Uterus (tissue), 3 donors: ENCODE measurements at regions not wholly inside any gene's neighbourhood (a gene's known extent, or its start where the extent isn't known, plus 50 kb on each side); places are given as distances from the start of the nearest gene placed in this dataset.

Experiments used
- DNase-seq, 2 donors: peaks; one replicate each; pipeline ENCODE4 v3.0.0-alpha.2; 2019 to 2020
- H3K27ac ChIP-seq, 2 donors: fragments of 200-600 bp; sonication (generic); 1 replicate in 1 of 2; 2 replicates in 1 of 2; pipeline ENCODE4 v1.5.1; 2016 to 2018
- H3K27me3 ChIP-seq, 2 donors: fragments of 200-600 bp; sonication (generic); one replicate each; pipeline ENCODE4 v1.5.1; 2018 to 2019; ENCODE audit warnings: control low read depth in 1 of 2
- H3K36me3 ChIP-seq, 2 donors: fragments of 200-600 bp; sonication (generic); one replicate each; pipeline ENCODE4 v1.5.1; 2019; ENCODE audit warnings: control low read depth in 1 of 2
- H3K4me1 ChIP-seq, 2 donors: fragments of 200-600 bp; sonication (generic); one replicate each; pipeline ENCODE4 v1.5.1; 2018 to 2019; ENCODE audit warnings: control low read depth in 1 of 2
- H3K4me3 ChIP-seq, 2 donors: fragments of 200-600 bp; sonication (generic); 1 replicate in 1 of 2; 2 replicates in 1 of 2; pipeline ENCODE4 v1.5.1; 2018 to 2019; ENCODE audit warnings: mild to moderate bottlenecking in 1 of 2
- H3K9me3 ChIP-seq, 2 donors: fragments of 200-600 bp; sonication (generic); one replicate each; pipeline ENCODE4 v1.5.1; 2019; ENCODE audit warnings: control low read depth in 1 of 2
- POLR2A ChIP-seq, 2 donors: fragments of 450-650 bp; IDR thresholded peaks; one replicate each; pipeline ENCODE4 v1.6.1; 2016; ENCODE audit warnings: antibody characterized with exemption in 2 of 2, mild to moderate bottlenecking in 1 of 2, moderate library complexity in 1 of 2
- intact Hi-C: fragments of 100-400 bp; cut with DNase I; formaldehyde crosslinking; loops from one replicate; pipeline ENCODE4 v1.15.1; 2023; ENCODE audit warnings: low total_unique reads
- TF ChIP-seq, protein P1 (sequence below), 4 experiments: fragments of 200-600 bp in 2 of 4; fragments of 450-650 bp in 2 of 4; sonication (generic) in 2 of 4; IDR thresholded peaks; one replicate each; pipeline ENCODE4 v1.5.1; 2016 to 2019; ENCODE audit warnings: antibody characterized with exemption in 4 of 4, mild to moderate bottlenecking in 2 of 4, moderate library complexity in 1 of 4
- donor health status: DM: yes; HTN: yes; CAD: no.

GRCh38 chr6:4348462-4349112 is 213.2 kb upstream of the ECI2 start:
- DNase-seq = peak in 1 of 2 donors; percentile 35
- Histone ChIP-seq H3K4me1 (no peaks in the 10 kb centered on the region), H3K27me3 (no peaks in the 10 kb centered on the region), H3K9me3 (no peaks in the 10 kb centered on the region), H3K27ac (peak overlapping the region in 1 of 2 donors; percentile 5), H3K36me3 (no peaks in the 10 kb centered on the region), H3K4me3 (no peak overlapping the region)
- no peak for TF ChIP-seq POLR2A (IDR thresholded peaks at IDR 0.05)
- TF ChIP-seq, protein P1, sequence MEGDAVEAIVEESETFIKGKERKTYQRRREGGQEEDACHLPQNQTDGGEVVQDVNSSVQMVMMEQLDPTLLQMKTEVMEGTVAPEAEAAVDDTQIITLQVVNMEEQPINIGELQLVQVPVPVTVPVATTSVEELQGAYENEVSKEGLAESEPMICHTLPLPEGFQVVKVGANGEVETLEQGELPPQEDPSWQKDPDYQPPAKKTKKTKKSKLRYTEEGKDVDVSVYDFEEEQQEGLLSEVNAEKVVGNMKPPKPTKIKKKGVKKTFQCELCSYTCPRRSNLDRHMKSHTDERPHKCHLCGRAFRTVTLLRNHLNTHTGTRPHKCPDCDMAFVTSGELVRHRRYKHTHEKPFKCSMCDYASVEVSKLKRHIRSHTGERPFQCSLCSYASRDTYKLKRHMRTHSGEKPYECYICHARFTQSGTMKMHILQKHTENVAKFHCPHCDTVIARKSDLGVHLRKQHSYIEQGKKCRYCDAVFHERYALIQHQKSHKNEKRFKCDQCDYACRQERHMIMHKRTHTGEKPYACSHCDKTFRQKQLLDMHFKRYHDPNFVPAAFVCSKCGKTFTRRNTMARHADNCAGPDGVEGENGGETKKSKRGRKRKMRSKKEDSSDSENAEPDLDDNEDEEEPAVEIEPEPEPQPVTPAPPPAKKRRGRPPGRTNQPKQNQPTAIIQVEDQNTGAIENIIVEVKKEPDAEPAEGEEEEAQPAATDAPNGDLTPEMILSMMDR (IDR thresholded peaks at IDR 0.05) = no peak
- intact Hi-C loops = no loop called here

GRCh38 chr6:4347877-4348276 is 212.5 kb upstream of the ECI2 start:
- no peaks in the 10 kb centered on the region for H3K36me3 ChIP-seq
- TF ChIP-seq, protein P1 (IDR thresholded peaks at IDR 0.05) = no peak
- no peak for TF ChIP-seq POLR2A (IDR thresholded peaks at IDR 0.05)
- H3K9me3 ChIP-seq = no peaks in the 10 kb centered on the region
- H3K27ac ChIP-seq = no peak overlapping the region
- intact Hi-C loops = no loop called here
- DNase-seq = no peak
- H3K4me1 ChIP-seq = no peaks in the 10 kb centered on the region
- H3K4me3 ChIP-seq = no peak overlapping the region
- no peaks in the 10 kb centered on the region for H3K27me3 ChIP-seq

DNA sequence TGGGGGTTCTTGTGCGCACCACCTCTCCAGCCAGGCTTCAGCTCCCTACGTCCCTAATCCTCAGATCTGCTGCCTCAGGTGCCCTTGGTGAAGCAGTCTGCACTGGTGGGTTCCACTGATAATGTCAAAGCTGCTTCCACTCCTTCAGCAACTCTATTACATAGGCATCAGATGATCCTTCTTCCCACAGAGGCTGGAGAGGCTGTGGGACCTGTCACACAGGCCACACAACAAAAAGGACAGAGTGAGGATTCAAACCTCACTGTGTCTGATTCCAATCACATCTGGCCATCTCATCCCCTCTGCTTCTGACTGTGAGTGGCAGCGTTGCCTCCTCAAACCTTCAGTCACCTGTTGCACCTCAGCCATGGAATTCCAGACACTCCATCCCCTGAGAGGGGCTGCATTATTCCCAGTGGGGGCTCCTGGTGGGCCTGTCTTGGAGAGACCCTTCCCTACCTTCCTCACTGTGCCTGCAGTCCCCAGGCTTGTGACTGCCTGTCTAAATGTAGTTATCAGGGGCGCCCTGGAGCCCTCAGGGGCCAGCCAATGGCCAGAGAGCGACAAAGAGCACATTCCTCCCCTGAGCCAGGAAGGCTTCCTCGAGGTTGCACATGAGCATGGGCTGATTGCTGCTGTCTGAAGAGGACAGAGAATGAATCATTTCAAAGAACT is 211.4 kb upstream of the ECI2 start:
- intact Hi-C loops = no loop called here
- TF ChIP-seq POLR2A (IDR thresholded peaks at IDR 0.05) = no peak
- TF ChIP-seq, protein P1 (IDR thresholded peaks at IDR 0.05) = no peak
- H3K27ac ChIP-seq = no peak overlapping the region
- no peaks in the 10 kb centered on the region for H3K27me3 ChIP-seq
- no peak for DNase-seq
- H3K4me1 ChIP-seq = no peaks in the 10 kb centered on the region
- no peak overlapping the region for H3K4me3 ChIP-seq
- H3K9me3 ChIP-seq = no peaks in the 10 kb centered on the region
- no peaks in the 10 kb centered on the region for H3K36me3 ChIP-seq

GRCh38 chr6:4345543-4345942 is 210.2 kb upstream of the ECI2 start:
- no peaks in the 10 kb centered on the region for H3K27me3 ChIP-seq
- H3K9me3 ChIP-seq = no peaks in the 10 kb centered on the region
- intact Hi-C loops = no loop called here
- H3K36me3 ChIP-seq = no peaks in the 10 kb centered on the region
- DNase-seq = no peak
- no peak overlapping the region for H3K4me3 ChIP-seq
- no peak overlapping the region for H3K27ac ChIP-seq
- no peaks in the 10 kb centered on the region for H3K4me1 ChIP-seq
- no peak for TF ChIP-seq POLR2A (IDR thresholded peaks at IDR 0.05)
- TF ChIP-seq, protein P1 (IDR thresholded peaks at IDR 0.05) = no peak

DNA sequence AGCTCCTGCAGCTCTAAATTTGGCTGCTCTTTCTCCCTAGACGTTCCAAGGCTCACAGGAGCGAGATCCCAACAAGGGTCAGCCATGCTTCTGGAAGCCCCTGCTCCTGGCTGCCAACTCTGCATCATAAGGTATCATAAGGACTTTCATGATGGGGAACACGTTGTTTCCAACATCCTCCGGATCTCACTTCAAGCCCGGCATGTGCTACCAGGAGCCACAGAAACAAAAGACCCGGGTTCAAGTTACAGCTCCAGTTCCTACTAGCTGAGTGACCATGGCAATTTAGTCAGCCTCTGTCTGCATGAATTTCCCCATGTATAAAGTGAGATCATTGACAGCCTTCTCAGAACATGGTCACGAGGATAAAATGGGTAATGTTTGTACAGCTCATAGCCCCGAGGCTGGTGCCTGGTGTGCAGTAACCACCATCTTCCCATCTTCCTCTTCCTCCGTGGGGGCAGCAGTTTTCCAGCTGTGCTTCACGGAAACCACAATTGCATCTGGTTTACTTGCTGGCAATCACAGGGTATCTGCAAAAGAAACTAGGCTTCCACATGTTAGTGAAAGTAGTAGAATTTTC is 209.0 kb upstream of the ECI2 start:
- H3K36me3 ChIP-seq = no peaks in the 10 kb centered on the region
- TF ChIP-seq POLR2A (IDR thresholded peaks at IDR 0.05) = no peak
- TF ChIP-seq, protein P1 (IDR thresholded peaks at IDR 0.05) = no peak
- no peak for DNase-seq
- intact Hi-C loops = no loop called here
- H3K27ac ChIP-seq = no peak overlapping the region
- H3K4me3 ChIP-seq = no peak overlapping the region
- no peaks in the 10 kb centered on the region for H3K9me3 ChIP-seq
- H3K4me1 ChIP-seq = no peaks in the 10 kb centered on the region
- no peaks in the 10 kb centered on the region for H3K27me3 ChIP-seq
